ENCODE measurements at regions not wholly inside any gene's neighbourhood (a gene's known extent, or its start where the extent isn't known, plus 50 kb on each side); places are given as distances from the start of the nearest gene placed in this dataset.

DNA sequence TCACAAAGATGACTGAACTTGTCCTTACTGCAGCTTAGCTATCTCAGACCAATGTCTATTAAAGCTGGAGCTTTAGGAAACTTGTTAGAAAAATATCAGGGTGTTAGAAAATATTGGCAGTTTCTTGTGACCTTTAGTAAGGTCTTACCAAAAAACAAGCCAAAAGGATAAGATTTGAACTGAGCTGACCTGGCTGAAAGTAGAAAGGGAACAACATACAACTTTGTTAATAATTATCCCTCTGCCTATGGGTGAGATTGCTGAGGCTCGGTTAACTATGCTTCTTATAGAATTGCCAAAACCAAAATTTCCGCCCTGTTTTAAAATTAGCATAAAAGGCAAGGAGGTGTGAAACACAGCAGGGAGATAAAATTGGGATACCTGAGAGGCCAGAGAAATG lies 73.8 kb downstream of the DHRS2 start:
- TF ChIP-seq, protein P1, sequence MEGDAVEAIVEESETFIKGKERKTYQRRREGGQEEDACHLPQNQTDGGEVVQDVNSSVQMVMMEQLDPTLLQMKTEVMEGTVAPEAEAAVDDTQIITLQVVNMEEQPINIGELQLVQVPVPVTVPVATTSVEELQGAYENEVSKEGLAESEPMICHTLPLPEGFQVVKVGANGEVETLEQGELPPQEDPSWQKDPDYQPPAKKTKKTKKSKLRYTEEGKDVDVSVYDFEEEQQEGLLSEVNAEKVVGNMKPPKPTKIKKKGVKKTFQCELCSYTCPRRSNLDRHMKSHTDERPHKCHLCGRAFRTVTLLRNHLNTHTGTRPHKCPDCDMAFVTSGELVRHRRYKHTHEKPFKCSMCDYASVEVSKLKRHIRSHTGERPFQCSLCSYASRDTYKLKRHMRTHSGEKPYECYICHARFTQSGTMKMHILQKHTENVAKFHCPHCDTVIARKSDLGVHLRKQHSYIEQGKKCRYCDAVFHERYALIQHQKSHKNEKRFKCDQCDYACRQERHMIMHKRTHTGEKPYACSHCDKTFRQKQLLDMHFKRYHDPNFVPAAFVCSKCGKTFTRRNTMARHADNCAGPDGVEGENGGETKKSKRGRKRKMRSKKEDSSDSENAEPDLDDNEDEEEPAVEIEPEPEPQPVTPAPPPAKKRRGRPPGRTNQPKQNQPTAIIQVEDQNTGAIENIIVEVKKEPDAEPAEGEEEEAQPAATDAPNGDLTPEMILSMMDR (conservative IDR thresholded peaks at IDR 0.05; ENCODE audit: low read depth, low read length): no peak
- H3K27ac ChIP-seq: no peak overlapping the region
- H3K79me2 ChIP-seq (ENCODE audit: insufficient read depth, low read depth): no peaks in the 10 kb centered on the region
- H4K20me1 ChIP-seq (ENCODE audit: insufficient read depth): no peaks in the 10 kb centered on the region
- no peak overlapping the region for H2AFZ ChIP-seq (ENCODE audit: low read depth)
- no peaks in the 10 kb centered on the region for H3K27me3 ChIP-seq (ENCODE audit: insufficient read depth, low read depth)
- H3K4me2 ChIP-seq: no peak overlapping the region
- no peaks in the 10 kb centered on the region for H3K36me3 ChIP-seq (ENCODE audit: insufficient read depth)
- no peak overlapping the region for H3K9ac ChIP-seq
- H3K4me3 ChIP-seq (IDR thresholded peaks at IDR 0.05; ENCODE audit: insufficient read depth, low read depth, low read length): no peak overlapping the region
- H3K4me1 ChIP-seq (ENCODE audit: low read depth, poor library complexity, severe bottlenecking): no peaks in the 10 kb centered on the region

DNA sequence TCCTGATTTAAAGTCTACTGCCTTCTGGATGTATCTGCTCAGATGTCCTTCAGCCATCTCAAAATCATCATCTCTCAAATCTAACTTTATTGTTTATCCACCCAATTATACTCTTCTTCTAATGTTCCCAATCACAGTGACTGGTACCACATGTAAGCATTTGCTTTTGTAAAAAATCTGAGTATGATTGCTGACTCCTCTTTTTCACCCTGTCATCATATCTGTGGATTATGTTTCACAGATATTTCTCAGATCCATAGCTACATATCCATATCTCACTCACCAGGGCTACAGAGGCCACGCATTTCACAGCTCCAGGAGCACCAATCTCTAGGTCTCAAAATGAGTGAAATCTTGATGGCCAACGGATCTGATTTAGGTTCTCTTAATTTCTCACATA lies 76.1 kb downstream of the DHRS2 start:
- H3K79me2 ChIP-seq (ENCODE audit: insufficient read depth, low read depth): no peaks in the 10 kb centered on the region
- TF ChIP-seq, protein P1 (conservative IDR thresholded peaks at IDR 0.05; ENCODE audit: low read depth, low read length): no peak
- H3K27ac ChIP-seq: no peak overlapping the region
- no peaks in the 10 kb centered on the region for H4K20me1 ChIP-seq (ENCODE audit: insufficient read depth)
- no peak overlapping the region for H3K4me2 ChIP-seq
- no peaks in the 10 kb centered on the region for H3K36me3 ChIP-seq (ENCODE audit: insufficient read depth)
- no peak overlapping the region for H3K4me3 ChIP-seq (IDR thresholded peaks at IDR 0.05; ENCODE audit: insufficient read depth, low read depth, low read length)
- H3K27me3 ChIP-seq (ENCODE audit: insufficient read depth, low read depth): no peaks in the 10 kb centered on the region
- no peak overlapping the region for H2AFZ ChIP-seq (ENCODE audit: low read depth)
- H3K9ac ChIP-seq: no peak overlapping the region
- no peaks in the 10 kb centered on the region for H3K4me1 ChIP-seq (ENCODE audit: low read depth, poor library complexity, severe bottlenecking)

DNA sequence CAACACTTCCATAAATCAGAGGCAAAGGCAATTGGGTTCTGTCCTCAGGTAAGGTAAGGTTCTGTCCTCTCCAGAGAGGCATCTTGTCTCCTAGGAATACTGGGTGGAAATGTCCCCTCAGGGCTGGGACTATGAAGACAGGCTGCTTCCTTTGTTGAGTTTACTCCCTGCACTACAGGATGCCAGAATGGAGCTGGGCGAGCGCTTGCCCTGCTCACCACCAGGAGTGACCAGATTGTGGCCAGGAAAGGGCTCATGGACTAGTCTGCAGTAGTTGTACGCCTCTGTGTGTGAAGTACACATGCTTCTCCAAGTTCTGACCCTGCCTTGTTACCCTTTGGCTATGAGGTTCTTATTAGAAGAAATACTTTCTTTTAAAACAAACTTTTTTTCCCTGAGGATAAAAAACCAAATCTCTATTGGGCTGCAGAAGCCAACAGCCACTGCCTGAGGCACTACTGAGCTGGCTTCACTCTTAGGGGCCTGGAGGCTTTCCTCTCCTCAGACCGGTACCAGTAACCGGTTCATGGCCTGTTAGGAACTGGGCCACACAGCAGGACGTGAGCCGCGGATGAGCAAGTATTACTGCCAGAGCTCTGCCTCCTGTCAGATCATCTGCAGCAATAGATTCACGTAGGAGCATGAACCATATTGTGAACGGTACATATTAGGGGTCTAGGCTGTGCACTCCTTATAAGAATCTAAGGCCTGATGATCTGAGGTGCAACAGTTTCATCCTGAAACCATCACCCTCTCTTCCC lies 83.2 kb downstream of the DHRS2 start:
- H3K79me2 ChIP-seq (ENCODE audit: insufficient read depth, low read depth): no peaks in the 10 kb centered on the region
- H3K4me1 ChIP-seq (ENCODE audit: low read depth, poor library complexity, severe bottlenecking): no peaks in the 10 kb centered on the region
- no peak overlapping the region for H3K4me2 ChIP-seq
- TF ChIP-seq, protein P1 (conservative IDR thresholded peaks at IDR 0.05; ENCODE audit: low read depth, low read length): no peak
- no peak overlapping the region for H3K9ac ChIP-seq
- no peaks in the 10 kb centered on the region for H3K27me3 ChIP-seq (ENCODE audit: insufficient read depth, low read depth)
- H3K4me3 ChIP-seq (IDR thresholded peaks at IDR 0.05; ENCODE audit: insufficient read depth, low read depth, low read length): no peak overlapping the region
- H3K27ac ChIP-seq: no peak overlapping the region
- no peak overlapping the region for H2AFZ ChIP-seq (ENCODE audit: low read depth)
- no peaks in the 10 kb centered on the region for H4K20me1 ChIP-seq (ENCODE audit: insufficient read depth)
- no peaks in the 10 kb centered on the region for H3K36me3 ChIP-seq (ENCODE audit: insufficient read depth)

DNA sequence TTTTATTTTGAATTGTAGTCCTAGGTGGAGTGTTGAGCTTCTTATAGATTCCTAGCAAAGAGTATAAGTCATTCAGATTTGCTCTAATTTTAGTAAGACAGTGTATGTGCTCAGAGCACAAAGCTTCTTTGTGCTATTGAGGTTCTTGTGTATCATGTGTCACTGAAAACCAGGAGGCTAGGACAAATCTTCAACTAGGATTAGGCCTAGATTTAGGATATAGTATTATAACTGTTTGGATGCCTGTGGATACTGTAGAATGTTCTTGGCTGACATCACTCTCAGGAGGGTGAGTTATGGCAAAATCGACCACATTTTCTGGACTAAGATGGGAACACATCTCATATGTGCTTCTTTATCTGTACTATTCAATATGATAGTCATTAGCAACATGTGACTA lies 86.5 kb downstream of the DHRS2 start:
- TF ChIP-seq, protein P1 (conservative IDR thresholded peaks at IDR 0.05; ENCODE audit: low read depth, low read length): no peak
- Histone ChIP-seq H3K4me1 (ENCODE audit: low read depth, poor library complexity, severe bottlenecking) (no peaks in the 10 kb centered on the region), H3K27ac (no peak overlapping the region), H2AFZ (ENCODE audit: low read depth) (no peak overlapping the region), H3K9ac (no peak overlapping the region), H3K79me2 (ENCODE audit: insufficient read depth, low read depth) (no peaks in the 10 kb centered on the region), H3K27me3 (ENCODE audit: insufficient read depth, low read depth) (no peaks in the 10 kb centered on the region), H4K20me1 (ENCODE audit: insufficient read depth) (no peaks in the 10 kb centered on the region), H3K4me3 (IDR thresholded peaks at IDR 0.05; ENCODE audit: insufficient read depth, low read depth, low read length) (no peak overlapping the region), H3K4me2 (no peak overlapping the region), H3K36me3 (ENCODE audit: insufficient read depth) (no peaks in the 10 kb centered on the region)

All from KMS-11 (cell line).